ENCODE measurements at regions not wholly inside any gene's neighbourhood (a gene's known extent, or its start where the extent isn't known, plus 50 kb on each side); places are given as distances from the start of the nearest gene placed in this dataset.
"Not testable (repeated sequence)": the region's sequence is repeated elsewhere in the genome, so short reads cannot be mapped to it uniquely, and the experiment has no call there.

DNA sequence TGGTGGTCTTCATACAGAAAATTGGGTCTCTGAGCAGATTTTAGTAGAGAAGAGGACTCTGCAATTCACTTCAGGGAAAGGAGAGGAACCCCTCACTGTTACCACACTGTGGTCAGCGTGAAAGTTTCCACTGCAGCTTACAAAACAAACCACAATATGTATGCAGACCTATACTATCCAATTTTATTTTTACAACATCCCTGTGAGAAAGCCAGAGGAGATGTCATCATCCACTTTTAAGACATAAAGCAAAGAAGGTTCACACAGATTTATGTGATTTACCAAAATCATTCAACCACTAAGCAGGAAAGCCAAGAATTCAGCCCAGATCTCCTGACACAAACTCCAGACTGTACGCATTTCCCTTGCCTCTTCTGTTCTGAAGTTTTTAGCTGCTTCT lies 442.4 kb downstream of the FRK start:
- peak; percentile 90 for DNase-seq

- peak; percentile 46 for DNase-seq
Observed at GRCh38 chr6:115617031-115617430, 443.7 kb downstream of the FRK start.

GRCh38 chr6:115613488-115613887 lies 447.2 kb downstream of the FRK start:
- DNase-seq, result peak; percentile 99

GRCh38 chr6:115612796-115613479 lies 447.8 kb downstream of the FRK start:
- DNase-seq, result no peak

- no peak for DNase-seq
Observed at GRCh38 chr6:115612216-115612615, 448.5 kb downstream of the FRK start.

- DNase-seq, result no peak
Observed at GRCh38 chr6:115610696-115611095, 450.0 kb downstream of the FRK start.

GRCh38 chr6:115609111-115609510 lies 451.6 kb downstream of the FRK start:
- DNase-seq, result no peak

GRCh38 chr6:115602466-115602865 lies 458.2 kb downstream of the FRK start:
- DNase-seq, result no peak

DNA sequence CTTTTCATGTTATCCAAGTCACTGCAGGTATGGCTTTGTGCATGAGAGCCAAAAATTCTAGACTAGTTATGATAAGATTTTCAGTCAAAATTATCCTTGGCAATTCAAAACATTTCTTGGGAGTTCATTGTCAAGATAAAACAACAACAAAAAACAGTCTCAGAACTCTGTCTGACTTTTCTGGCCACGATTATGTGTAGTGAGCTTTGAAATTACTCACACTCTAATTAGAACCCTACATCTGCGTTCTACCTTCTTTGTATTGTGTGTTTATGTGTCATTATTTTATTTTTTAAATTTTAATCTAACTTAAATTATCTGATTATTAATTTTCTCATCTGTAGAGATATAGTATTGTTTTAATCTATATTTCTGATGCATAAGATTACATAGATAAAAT lies 459.2 kb downstream of the FRK start:
- no peak for DNase-seq

DNA sequence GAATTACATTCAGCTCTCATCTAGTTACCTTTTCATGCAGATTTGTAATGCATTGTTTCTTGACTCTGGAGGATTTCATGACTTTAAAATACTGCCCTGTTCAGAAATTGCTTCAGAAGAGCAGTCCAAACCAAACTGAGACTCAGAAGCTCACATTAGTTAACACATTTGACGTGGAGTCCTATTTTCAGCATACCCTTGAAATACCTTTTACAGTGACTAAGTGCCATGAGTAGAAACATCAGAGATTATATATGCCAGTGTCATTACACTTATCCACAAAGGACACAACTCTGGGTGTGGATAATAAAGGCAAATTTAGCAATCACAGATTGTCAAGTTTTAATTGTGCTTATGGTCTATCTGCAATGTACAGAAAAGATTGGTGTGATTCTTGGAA lies 459.6 kb downstream of the FRK start:
- DNase-seq, result no peak

- no peak for DNase-seq
Observed at GRCh38 chr6:115594891-115595290, 465.8 kb downstream of the FRK start.

DNA sequence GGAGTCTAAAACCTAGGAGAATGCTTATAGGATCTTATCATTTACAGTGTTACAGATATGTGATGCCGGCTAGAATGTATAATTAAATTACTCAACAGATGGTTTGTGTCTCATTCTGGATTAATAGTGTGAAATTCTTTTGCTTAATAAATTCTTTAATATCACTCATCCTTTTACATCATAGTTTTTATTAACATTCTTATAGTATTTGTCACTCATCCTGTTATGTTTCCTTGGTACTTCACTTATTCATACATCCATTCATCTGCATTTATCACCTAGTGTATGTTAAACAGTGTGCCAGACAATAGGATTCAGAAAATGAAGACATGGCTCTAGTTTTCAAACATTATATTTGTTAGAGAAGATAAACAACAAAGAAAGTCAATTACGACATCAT lies 468.7 kb downstream of the FRK start:
- peak; percentile 54 for DNase-seq

DNA sequence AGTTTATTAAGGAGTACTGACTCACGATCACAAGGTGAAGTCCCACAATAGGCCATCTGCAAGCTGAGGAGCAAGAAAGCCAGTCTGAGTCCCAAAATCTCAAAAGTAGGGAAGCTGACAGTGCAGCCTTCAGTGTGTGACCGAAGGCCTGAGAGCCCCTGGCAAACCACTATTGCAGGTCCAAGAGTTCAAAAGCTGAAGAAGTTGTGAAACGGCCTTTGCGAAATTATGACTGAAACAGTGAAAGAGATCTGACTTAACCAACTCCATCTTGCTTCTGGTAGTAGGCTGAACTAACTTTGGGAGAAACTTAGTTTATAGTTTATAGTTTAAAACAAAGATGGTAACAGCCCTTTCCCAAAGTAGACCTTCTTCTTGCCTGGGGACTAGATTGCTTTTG lies 471.6 kb downstream of the FRK start:
- DNase-seq, result not testable (repeated sequence)

- no peak for DNase-seq
Observed at GRCh38 chr6:115583290-115583689, 477.4 kb downstream of the FRK start.

GRCh38 chr6:115582386-115582785 lies 478.3 kb downstream of the FRK start:
- no peak for DNase-seq

GRCh38 chr6:115579565-115579964 lies 481.1 kb downstream of the FRK start:
- DNase-seq, result not testable (repeated sequence)

- no peak for DNase-seq
Observed at GRCh38 chr6:115577270-115577669, 483.4 kb downstream of the FRK start.

GRCh38 chr6:115575285-115575684 lies 485.4 kb downstream of the FRK start:
- no peak for DNase-seq

DNA sequence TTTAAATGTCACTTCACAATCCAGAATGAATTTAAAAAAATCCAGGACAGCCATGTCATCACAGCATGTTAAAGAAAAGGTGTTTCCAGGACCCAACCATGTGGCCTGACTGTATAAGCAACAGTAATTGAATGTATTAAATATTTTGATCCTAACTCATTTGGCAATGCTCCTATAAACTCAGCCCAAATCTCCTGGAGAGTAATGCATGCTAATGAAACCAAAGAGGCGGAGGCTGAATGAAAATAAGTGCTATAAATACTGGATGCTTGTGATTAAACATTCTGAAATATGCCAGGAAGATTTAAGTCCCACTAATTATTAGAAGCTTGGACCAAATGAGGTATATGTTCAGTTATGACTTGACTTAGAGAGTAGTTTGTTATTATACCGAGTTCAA lies 486.8 kb downstream of the FRK start:
- DNase-seq, result peak; percentile 63

DNA sequence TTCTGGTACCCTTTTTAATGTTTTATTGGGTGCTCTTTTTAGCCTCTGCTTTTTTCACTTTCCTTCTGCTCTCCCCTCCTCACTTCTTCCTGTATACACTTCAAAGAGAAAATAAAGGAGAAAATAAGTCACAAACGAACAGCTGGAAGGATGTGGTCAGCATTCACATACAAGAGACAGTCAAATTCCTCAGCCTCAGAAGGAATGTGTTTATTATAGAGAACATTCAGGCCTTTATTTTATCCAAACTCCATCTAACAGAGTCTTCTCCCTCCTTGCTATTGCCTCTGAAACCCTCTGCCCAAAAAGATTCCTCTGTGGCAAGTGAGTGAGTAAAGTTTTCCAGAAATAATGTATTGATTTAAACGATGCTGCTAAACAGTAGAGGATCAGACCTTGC lies 490.4 kb downstream of the FRK start:
- peak; percentile 73 for DNase-seq

DNA sequence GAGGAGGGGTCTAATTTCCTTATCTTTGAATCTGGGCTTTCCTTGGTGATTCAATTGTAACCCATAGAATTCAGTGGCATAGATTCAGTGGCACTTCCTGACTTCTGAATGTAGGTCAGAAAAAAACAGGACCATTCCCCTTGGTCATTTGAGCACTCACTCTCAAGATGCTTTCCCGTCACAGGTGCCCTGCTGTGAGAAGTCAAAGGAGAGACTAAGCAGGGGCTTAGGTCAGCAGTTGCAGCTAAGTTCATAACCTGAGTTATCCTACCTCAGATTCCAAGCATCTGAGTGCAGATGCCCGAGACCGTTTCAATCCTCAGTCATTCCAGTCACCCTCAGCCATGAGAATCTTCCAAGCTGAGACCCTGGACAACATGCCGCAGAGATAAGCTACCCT lies 506.6 kb downstream of the FRK start:
- DNase-seq, result no peak

GRCh38 chr6:115551527-115551926 lies 509.2 kb downstream of the FRK start:
- DNase-seq, result peak; percentile 3

DNA sequence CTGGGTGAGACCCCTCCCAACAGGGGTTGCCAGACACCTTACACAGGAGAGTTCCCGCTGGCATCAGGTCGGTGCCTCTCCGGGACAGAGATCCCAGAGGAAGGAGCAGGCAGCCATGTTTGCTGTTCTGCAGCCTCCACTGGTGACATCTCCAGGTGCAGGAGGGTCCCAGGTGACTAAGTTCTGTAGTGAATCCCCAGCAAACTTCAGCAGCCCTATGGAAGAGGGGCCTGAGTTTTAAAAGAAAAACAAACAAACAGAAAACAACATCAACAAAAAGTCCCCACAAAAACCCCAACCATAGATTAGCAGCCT lies 515.1 kb downstream of the FRK start:
- DNase-seq, result no peak

- DNase-seq, result peak; percentile 72
Observed at GRCh38 chr6:115544765-115545671, 515.7 kb downstream of the FRK start.

Measured in fibroblast of upper back skin (primary cell).